K562 (cell line): ENCODE measurements at regions not wholly inside any gene's neighbourhood (a gene's known extent, or its start where the extent isn't known, plus 50 kb on each side); places are given as distances from the start of the nearest gene placed in this dataset.

Source experiments
- ATAC-seq: fragments of 200-7000 bp; cut with Tn5 transposase; 3 replicates; pipeline ENCODE4 v1.9.1; 2020; ENCODE audit warnings: moderate library complexity
- BruUV-seq: library from RNA; stranded (reverse); fragments of 400-500 nt; replicated peaks from 2 replicates; lab custom pipeline; 2021; lab: Mats Ljungman, UMichigan
- CTCF ChIA-PET: fragments of 300-600 bp; formaldehyde crosslinking; extraction: SDS; loops from one replicate; lab custom pipeline; 2021; ENCODE audit warnings: low intra/inter-chr PET ratio; lab: Yijun Ruan, JAX
- POLR2A ChIA-PET: fragments of 300-600, 350-650 bp; sonication (Branson Sonifier 250); formaldehyde crosslinking; extraction: SDS; loops from one replicate; lab custom pipeline; 2021; ENCODE audit warnings: antibody characterized with exemption, inconsistent platforms; lab: Yijun Ruan, JAX
- DNase-seq, 4 experiments: peaks; one replicate each; pipeline versions ENCODE4 v3.0.0 to v3.0.0-alpha.2; 2011 to 2018; ENCODE audit warnings: low spot score in 3 of 4, mixed read lengths in 3 of 4; ENCODE audit errors: extremely low read depth in 1 of 4
- FAIRE-seq: peaks from 2 replicates; lab custom pipeline; 2011; peaks lifted over from hg19 to GRCh38; lab: Jason Lieb, UNC
- H2AFZ ChIP-seq: 2 replicates; pipeline ENCODE4 v1.6.0; 2011; ENCODE audit warnings: low read depth, low read length, control low read depth, inconsistent platforms
- H3K27ac ChIP-seq: fragments of 200-600 bp; 3 replicates; pipeline ENCODE4 v1.8.0; 2011; ENCODE audit warnings: low read depth, mild to moderate bottlenecking, control low read depth, inconsistent platforms, low read length, moderate library complexity, mixed read lengths; ENCODE audit errors: extremely low read depth
- H3K27me3 ChIP-seq, 2 experiments: fragments of 300-600 bp in 1 of 2; 2 replicates in 1 of 2; 3 replicates in 1 of 2; pipeline versions ENCODE4 v1.6.0 to v1.8.0; 2011; ENCODE audit warnings: inconsistent platforms in 2 of 2, low read length in 2 of 2, mild to moderate bottlenecking in 1 of 2, mixed read lengths in 1 of 2, moderate library complexity in 1 of 2; ENCODE audit not compliant: control insufficient read depth in 2 of 2, insufficient read depth in 2 of 2
- H3K36me3 ChIP-seq: fragments of 300-600 bp; 3 replicates; pipeline ENCODE4 v1.8.0; 2011; ENCODE audit warnings: mild to moderate bottlenecking, low read length, inconsistent platforms; ENCODE audit not compliant: control insufficient read depth, insufficient read depth
- H3K4me1 ChIP-seq, 2 experiments: fragments of 200-600 bp in 1 of 2; replicated peaks in 1 of 2; 2 replicates in 1 of 2; 3 replicates in 1 of 2; pipeline versions ENCODE4 v1.5.1 to v1.8.0; 2011; ENCODE audit warnings: inconsistent platforms in 2 of 2, low read length in 2 of 2, mild to moderate bottlenecking in 1 of 2, mixed read lengths in 1 of 2, moderate library complexity in 1 of 2; ENCODE audit not compliant: control insufficient read depth in 2 of 2, insufficient read depth in 2 of 2
- H3K4me2 ChIP-seq: 2 replicates; pipeline ENCODE4 v1.6.1; 2011; ENCODE audit warnings: low read length, control low read depth, inconsistent platforms, mixed read lengths; ENCODE audit not compliant: insufficient read depth
- H3K4me3 ChIP-seq: fragments of 200-600 bp; sonication (generic), shearing (Covaris generic); 2 replicates; pipeline ENCODE4 v1.5.1; 2016; ENCODE audit warnings: control low read depth, inconsistent platforms
- H3K79me2 ChIP-seq: fragments of 200-600 bp; 3 replicates; pipeline ENCODE4 v1.8.0; 2011; ENCODE audit warnings: low read length, inconsistent platforms; ENCODE audit not compliant: control insufficient read depth, insufficient read depth
- H3K9ac ChIP-seq, 2 experiments: 2 replicates each; pipeline versions ENCODE4 v1.6.0 to v1.6.1; 2011; ENCODE audit warnings: low read depth in 2 of 2, low read length in 2 of 2, control low read depth in 1 of 2, inconsistent platforms in 1 of 2, mild to moderate bottlenecking in 1 of 2, mixed read lengths in 1 of 2; ENCODE audit not compliant: insufficient read depth in 1 of 2
- H3K9me1 ChIP-seq: one replicate; pipeline ENCODE4 v1.6.0; 2011; ENCODE audit warnings: inconsistent platforms, mild to moderate bottlenecking, low read length, moderate library complexity; ENCODE audit not compliant: control insufficient read depth, insufficient read depth
- H3K9me3 ChIP-seq: replicated peaks from 2 replicates; pipeline ENCODE4 v1.5.1; 2011; ENCODE audit warnings: low read depth, low read length, inconsistent platforms; ENCODE audit not compliant: control insufficient read depth, insufficient read depth
- H4K20me1 ChIP-seq: replicated peaks from 2 replicates; pipeline ENCODE4 v1.6.1; 2011; ENCODE audit warnings: low read length, inconsistent platforms, mixed read lengths; ENCODE audit not compliant: control insufficient read depth, insufficient read depth
- ATF2 ChIP-seq: sonication (generic); formaldehyde crosslinking; IDR thresholded peaks from 2 replicates; pipeline ENCODE4 v1.8.1; 2022; ENCODE audit warnings: missing genetic modification reagents
- CREB3L1 ChIP-seq: fragments of 450-650 bp; IDR thresholded peaks from 2 replicates; pipeline ENCODE4 v1.6.1; 2014; ENCODE audit warnings: low read depth, mild to moderate bottlenecking, moderate library complexity, borderline replicate concordance
- EP300 ChIP-seq: IDR thresholded peaks from 2 replicates; pipeline ENCODE4 v1.6.1; 2012; ENCODE audit warnings: low read length, improper control_type of control experiment
- JUN ChIP-seq, 2 experiments: sonication (generic) in 1 of 2; formaldehyde crosslinking in 1 of 2; IDR thresholded peaks; 2 replicates each; pipeline versions ENCODE4 v1.6.1 to v1.8.0; 2012 to 2022; ENCODE audit warnings: borderline replicate concordance in 2 of 2, mild to moderate bottlenecking in 2 of 2, improper control_type of control experiment in 1 of 2, low read depth in 1 of 2, low read length in 1 of 2, missing genetic modification reagents in 1 of 2
- THRB ChIP-seq: fragments of 450-650 bp; formaldehyde crosslinking; conservative IDR thresholded peaks from 2 replicates; pipeline ENCODE4 v1.4.0; 2022; ENCODE audit warnings: mild to moderate bottlenecking, missing genetic modification characterization
- ZBTB34 ChIP-seq: fragments of 250-450 bp; sonication (Bioruptor Pico); IDR thresholded peaks from 2 replicates; pipeline ENCODE4 v1.8.0; 2021; ENCODE audit warnings: mild to moderate bottlenecking, moderate library complexity
- ZNF274 ChIP-seq: IDR thresholded peaks from 2 replicates; pipeline ENCODE4 v1.6.1; 2011; ENCODE audit warnings: low read depth, mild to moderate bottlenecking, low read length, moderate library complexity, borderline replicate concordance
- in situ Hi-C: fragments of 300-500 bp; cut with MboI; formaldehyde crosslinking; loops from 4 replicates; pipeline ENCODE4 v1.15.0; 2018; ENCODE audit warnings: inconsistent platforms, mixed read lengths
- intact Hi-C: fragments of 100-400 bp; cut with micrococcal nuclease; formaldehyde crosslinking; loops from 2 replicates; pipeline ENCODE4 v1.14.2; 2022

- no peaks in the 10 kb centered on the region for H3K9me1 ChIP-seq
- DNase-seq (no peak), FAIRE-seq (no peak), ATAC-seq (no peak)
- no peaks in the 10 kb centered on the region for H3K27me3 ChIP-seq
- no peaks in the 10 kb centered on the region for H3K36me3 ChIP-seq
- H3K4me2 ChIP-seq, result no peak overlapping the region
- no TSS peak for BruUV-seq
- TF ChIP-seq EP300, result no peak
- TF ChIP-seq ATF2, result no peak
- TF ChIP-seq CREB3L1, result no peak
- TF ChIP-seq JUN (IDR thresholded peaks at IDR 0.05; ENCODE audit: borderline replicate concordance, low read depth, low read length), result no peak
- TF ChIP-seq JUN (CRISPR knock-in tag; IDR thresholded peaks at IDR 0.05; ENCODE audit: borderline replicate concordance), result no peak
- no peak for TF ChIP-seq ZBTB34 (CRISPR knock-in tag)
- no peak for TF ChIP-seq THRB
- TF ChIP-seq ZNF274, result no peak
- H3K79me2 ChIP-seq, result no peaks in the 10 kb centered on the region
- no peaks in the 10 kb centered on the region for H3K9me3 ChIP-seq
- no peak overlapping the region for H3K9ac ChIP-seq
- ChIA-PET POLR2A (interaction anchor here (0.6 kb wide), 1 partner anchor 13 kb away, joined by 3 read pairs; no protein-coding TSS in a partner anchor), CTCF (no interaction called here)
- no peak overlapping the region for H3K4me3 ChIP-seq
- intact Hi-C loops (no loop called here), in situ Hi-C loops (no loop called here)
- H3K27ac ChIP-seq, result no peak overlapping the region
- no peak overlapping the region for H2AFZ ChIP-seq
- H4K20me1 ChIP-seq, result no peaks in the 10 kb centered on the region
- H3K4me1 ChIP-seq, result no peaks in the 10 kb centered on the region
Measured at GRCh38 chr13:34026308-34026707, 208.4 kb downstream of the RFC3 start.
